A673 (cell line): ENCODE measurements at regions not wholly inside any gene's neighbourhood (a gene's known extent, or its start where the extent isn't known, plus 50 kb on each side); places are given as distances from the start of the nearest gene placed in this dataset.

Source experiments
- BruUV-seq: library from RNA; stranded (reverse); fragments of 400-500 nt; replicated peaks from 2 replicates; lab custom pipeline; 2021; lab: Mats Ljungman, UMichigan
- CTCF ChIA-PET: fragments of 300-600 bp; sonication (Branson Sonifier 250); formaldehyde crosslinking; loops from one replicate; lab custom pipeline; 2022; ENCODE audit warnings: antibody characterized with exemption; lab: Charles Lee
- POLR2A ChIA-PET: fragments of 300-600 bp; sonication (Branson Sonifier 250); formaldehyde crosslinking; loops from one replicate; lab custom pipeline; 2022; ENCODE audit warnings: antibody characterized with exemption; ENCODE audit not compliant: low non-redundant PET; lab: Charles Lee
- DNase-seq: peaks from one replicate; pipeline ENCODE4 v3.0.0-alpha.2; 2015; ENCODE audit warnings: low spot score
- H3K27ac ChIP-seq: fragments of 200-600 bp; sonication (generic); 2 replicates; pipeline ENCODE4 v1.5.1; 2016; ENCODE audit warnings: mixed run types, low read depth, mild to moderate bottlenecking, mixed read lengths, antibody characterized with exemption, low read length; ENCODE audit not compliant: poor library complexity, severe bottlenecking
- H3K27me3 ChIP-seq: fragments of 200-600 bp; sonication (generic); replicated peaks from 2 replicates; pipeline ENCODE4 v1.6.1; 2017; ENCODE audit warnings: mixed run types, low read depth, mild to moderate bottlenecking, mixed read lengths, antibody characterized with exemption, low read length; ENCODE audit not compliant: insufficient read depth, poor library complexity
- H3K36me3 ChIP-seq: fragments of 200-600 bp; sonication (generic); 2 replicates; pipeline ENCODE4 v1.6.1; 2016; ENCODE audit warnings: mixed run types, mild to moderate bottlenecking, mixed read lengths, antibody characterized with exemption, low read length; ENCODE audit not compliant: insufficient read depth, poor library complexity, severe bottlenecking
- H3K4me1 ChIP-seq: fragments of 200-600 bp; sonication (generic); 2 replicates; pipeline ENCODE4 v1.6.1; 2017; ENCODE audit warnings: mixed run types, mild to moderate bottlenecking, mixed read lengths, antibody characterized with exemption, low read length; ENCODE audit not compliant: insufficient read depth, poor library complexity, severe bottlenecking
- H3K4me3 ChIP-seq: fragments of 200-600 bp; sonication (generic); 2 replicates; pipeline ENCODE4 v1.5.1; 2016; ENCODE audit warnings: low read depth, mixed run types, mild to moderate bottlenecking, mixed read lengths, low read length; ENCODE audit not compliant: poor library complexity, severe bottlenecking
- H3K9me3 ChIP-seq: fragments of 200-600 bp; sonication (generic); 2 replicates; pipeline ENCODE4 v1.6.1; 2016; ENCODE audit warnings: mixed run types, low read depth, mild to moderate bottlenecking, mixed read lengths, antibody characterized with exemption, low read length; ENCODE audit not compliant: poor library complexity, severe bottlenecking
- EZH2 ChIP-seq: fragments of 200-600 bp; sonication (generic); IDR thresholded peaks from 2 replicates; pipeline ENCODE4 v1.6.1; 2017; ENCODE audit warnings: borderline replicate concordance, low read depth, mild to moderate bottlenecking, mixed read lengths, antibody characterized with exemption, low read length; ENCODE audit not compliant: poor library complexity, severe bottlenecking
- intact Hi-C: fragments of 100-400 bp; cut with micrococcal nuclease; formaldehyde crosslinking; loops from one replicate; pipeline ENCODE4 v1.10.0; 2022; ENCODE audit not compliant: unreplicated experiment
- TF ChIP-seq, protein P1 (sequence below): fragments of 300-800, 200-600 bp; sonication (generic); conservative IDR thresholded peaks from 2 replicates; pipeline ENCODE4 v1.5.1; 2017; ENCODE audit warnings: low read depth, mild to moderate bottlenecking, antibody characterized with exemption, low read length, moderate library complexity, mixed read lengths

DNA sequence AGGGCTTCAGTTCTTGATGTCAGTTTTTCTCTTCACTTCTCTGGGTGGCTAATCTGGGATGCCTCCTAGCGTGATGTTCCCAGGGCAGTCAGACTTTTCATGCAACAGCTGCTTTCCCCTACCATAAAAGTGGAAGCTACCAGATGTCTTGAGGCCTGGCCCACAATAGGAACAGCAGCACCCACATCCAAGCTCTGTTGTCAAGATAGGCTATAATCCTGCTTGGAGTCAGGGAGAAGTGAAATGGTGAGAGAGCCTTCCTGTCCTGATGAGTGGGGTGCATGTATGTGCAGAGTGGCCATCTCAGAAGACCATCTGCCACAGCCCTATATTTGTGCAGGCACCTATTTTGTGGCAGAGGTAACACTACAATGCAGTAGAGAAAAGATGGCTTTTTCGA lies 108.0 kb downstream of the HTR5A start:
- Histone ChIP-seq H3K4me1 (no peaks in the 10 kb centered on the region), H3K27me3 (peaks cover 8% of the 10 kb centered on the region), H3K36me3 (no peaks in the 10 kb centered on the region), H3K4me3 (no peak overlapping the region), H3K9me3 (no peaks in the 10 kb centered on the region), H3K27ac (no peak overlapping the region)
- BruUV-seq = no TSS peak
- no peak for DNase-seq
- ChIA-PET CTCF (no interaction called here), POLR2A (no interaction called here)
- intact Hi-C loops = no loop called here
- TF ChIP-seq, protein P1, sequence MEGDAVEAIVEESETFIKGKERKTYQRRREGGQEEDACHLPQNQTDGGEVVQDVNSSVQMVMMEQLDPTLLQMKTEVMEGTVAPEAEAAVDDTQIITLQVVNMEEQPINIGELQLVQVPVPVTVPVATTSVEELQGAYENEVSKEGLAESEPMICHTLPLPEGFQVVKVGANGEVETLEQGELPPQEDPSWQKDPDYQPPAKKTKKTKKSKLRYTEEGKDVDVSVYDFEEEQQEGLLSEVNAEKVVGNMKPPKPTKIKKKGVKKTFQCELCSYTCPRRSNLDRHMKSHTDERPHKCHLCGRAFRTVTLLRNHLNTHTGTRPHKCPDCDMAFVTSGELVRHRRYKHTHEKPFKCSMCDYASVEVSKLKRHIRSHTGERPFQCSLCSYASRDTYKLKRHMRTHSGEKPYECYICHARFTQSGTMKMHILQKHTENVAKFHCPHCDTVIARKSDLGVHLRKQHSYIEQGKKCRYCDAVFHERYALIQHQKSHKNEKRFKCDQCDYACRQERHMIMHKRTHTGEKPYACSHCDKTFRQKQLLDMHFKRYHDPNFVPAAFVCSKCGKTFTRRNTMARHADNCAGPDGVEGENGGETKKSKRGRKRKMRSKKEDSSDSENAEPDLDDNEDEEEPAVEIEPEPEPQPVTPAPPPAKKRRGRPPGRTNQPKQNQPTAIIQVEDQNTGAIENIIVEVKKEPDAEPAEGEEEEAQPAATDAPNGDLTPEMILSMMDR = no peak
- no peak for TF ChIP-seq EZH2

DNA sequence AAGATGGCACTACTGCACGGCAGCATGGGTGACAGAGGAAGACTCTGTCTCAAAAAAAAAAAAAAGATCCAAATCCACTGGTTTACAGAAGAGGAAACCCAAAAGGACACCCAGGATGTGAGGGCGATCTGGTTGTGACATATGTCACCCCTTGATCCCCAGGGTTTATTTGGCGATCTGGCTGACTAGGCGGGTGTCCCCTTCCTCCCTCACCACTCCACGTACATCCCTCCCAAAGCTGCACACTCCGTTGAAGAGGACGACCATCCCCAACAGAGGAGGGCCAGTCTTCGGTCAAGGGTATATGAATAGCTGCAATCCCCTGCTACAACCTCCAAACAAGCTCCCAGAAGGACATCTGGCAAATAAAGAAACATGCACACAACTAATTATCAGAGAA lies 111.6 kb downstream of the HTR5A start:
- CTCF ChIA-PET = no interaction called here
- no peak for TF ChIP-seq EZH2
- TF ChIP-seq, protein P1 = no peak
- intact Hi-C loops = no loop called here
- no TSS peak for BruUV-seq
- Histone ChIP-seq H3K4me1 (no peaks in the 10 kb centered on the region), H3K27me3 (no peaks in the 10 kb centered on the region), H3K4me3 (no peak overlapping the region), H3K27ac (no peak overlapping the region), H3K9me3 (peaks cover 25% of the 10 kb centered on the region), H3K36me3 (no peaks in the 10 kb centered on the region)
- no peak for DNase-seq
- POLR2A ChIA-PET = no interaction called here

DNA sequence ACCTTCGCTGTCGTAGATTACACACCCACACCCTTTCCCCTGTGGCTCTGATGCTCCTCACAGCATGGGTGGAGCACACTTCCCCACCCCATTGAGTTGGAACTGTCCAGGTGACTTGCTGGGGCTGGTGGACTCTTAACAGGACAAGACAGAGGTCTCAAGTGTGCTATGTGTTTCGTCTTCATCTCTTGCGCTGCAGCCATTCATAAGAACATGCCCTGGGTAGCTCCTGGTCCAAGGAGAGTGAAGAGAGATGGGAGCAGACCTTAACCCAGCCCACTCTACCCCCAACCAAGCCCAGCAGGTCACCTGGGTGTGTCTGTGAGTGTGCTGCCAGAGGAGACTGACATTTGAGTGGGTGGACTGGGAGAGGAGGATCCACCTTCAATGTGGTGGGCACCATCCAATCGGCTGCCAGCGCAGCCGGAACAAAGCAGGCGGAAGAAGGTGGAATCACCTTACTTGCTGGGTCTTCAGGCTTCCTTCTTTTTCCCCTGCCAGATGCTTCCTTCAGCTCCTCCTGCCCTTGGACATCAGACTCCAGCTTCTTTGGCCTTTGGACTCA lies 112.4 kb downstream of the HTR5A start:
- H3K36me3 ChIP-seq = no peaks in the 10 kb centered on the region
- no peaks in the 10 kb centered on the region for H3K27me3 ChIP-seq
- CTCF ChIA-PET = interaction anchor here (0.6 kb wide), 1 partner anchor 191 kb away, joined by 3 read pairs; no protein-coding TSS in a partner anchor
- no peaks in the 10 kb centered on the region for H3K4me1 ChIP-seq
- TF ChIP-seq, protein P1 = no peak
- no peak for TF ChIP-seq EZH2
- intact Hi-C loops = no loop called here
- H3K9me3 ChIP-seq = peaks cover 25% of the 10 kb centered on the region
- no peak overlapping the region for H3K4me3 ChIP-seq
- DNase-seq = no peak
- no peak overlapping the region for H3K27ac ChIP-seq
- BruUV-seq = no TSS peak
- POLR2A ChIA-PET = no interaction called here
